RWPE1 (cell line): ENCODE measurements at regions not wholly inside any gene's neighbourhood (a gene's known extent, or its start where the extent isn't known, plus 50 kb on each side); places are given as distances from the start of the nearest gene placed in this dataset.

Experiments
- CTCF ChIA-PET: fragments of 350-600 bp; sonication (Branson Sonifier 250); formaldehyde crosslinking; extraction: SDS; loops from one replicate; lab custom pipeline; 2021; lab: Yijun Ruan, JAX
- POLR2A ChIA-PET: fragments of 400-600 bp; formaldehyde crosslinking; extraction: SDS; loops from one replicate; lab custom pipeline; 2020; ENCODE audit warnings: antibody characterized with exemption; ENCODE audit not compliant: low non-redundant PET; lab: Yijun Ruan, JAX
- DNase-seq: peaks from one replicate; pipeline ENCODE4 v3.0.0; 2012; ENCODE audit warnings: low spot score
- H3K27ac ChIP-seq: fragments of 450-650 bp; 2 replicates; pipeline ENCODE4 v1.5.1; 2017
- CTCF ChIP-seq: fragments of 450-650 bp; conservative IDR thresholded peaks from 2 replicates; pipeline ENCODE4 v1.5.1; 2017; ENCODE audit warnings: low read depth, mild to moderate bottlenecking

GRCh38 chrX:150036181-150036580, 97.9 kb upstream of the EOLA2 start:
- TF ChIP-seq CTCF = no peak
- DNase-seq = peak; percentile 20
- H3K27ac ChIP-seq = no peak overlapping the region
- ChIA-PET POLR2A (no interaction called here), CTCF (no interaction called here)

GRCh38 chrX:150036641-150037040, 98.3 kb upstream of the EOLA2 start:
- POLR2A ChIA-PET = no interaction called here
- CTCF ChIA-PET = interaction anchor here (0.6 kb wide), 1 partner anchor 1276 kb away, joined by 3 read pairs; no protein-coding TSS in a partner anchor
- DNase-seq = no peak
- H3K27ac ChIP-seq = no peak overlapping the region
- TF ChIP-seq CTCF = no peak

GRCh38 chrX:150037041-150037440, 98.8 kb upstream of the EOLA2 start:
- no peak overlapping the region for H3K27ac ChIP-seq
- DNase-seq = no peak
- CTCF ChIA-PET = interaction anchor here (0.6 kb wide), 1 partner anchor 1276 kb away, joined by 3 read pairs; no protein-coding TSS in a partner anchor
- TF ChIP-seq CTCF = no peak
- POLR2A ChIA-PET = no interaction called here

GRCh38 chrX:150038315-150038714, 100.0 kb upstream of the EOLA2 start:
- CTCF ChIA-PET = no interaction called here
- POLR2A ChIA-PET = no interaction called here
- DNase-seq = no peak
- H3K27ac ChIP-seq = peak overlapping the region; percentile 6; the same call in 1 of the 2 replicates
- no peak for TF ChIP-seq CTCF

- no peak for TF ChIP-seq CTCF
- ChIA-PET CTCF (no interaction called here), POLR2A (no interaction called here)
- no peak overlapping the region for H3K27ac ChIP-seq
- no peak for DNase-seq
Measured at GRCh38 chrX:150038986-150039599, 100.8 kb upstream of the EOLA2 start.

- POLR2A ChIA-PET = no interaction called here
- TF ChIP-seq CTCF = no peak
- CTCF ChIA-PET = no interaction called here
- no peak for DNase-seq
- H3K27ac ChIP-seq = no peak overlapping the region
Measured at GRCh38 chrX:150041208-150041607, 102.9 kb upstream of the EOLA2 start.
